ENCODE measurements at regions not wholly inside any gene's neighbourhood (a gene's known extent, or its start where the extent isn't known, plus 50 kb on each side); places are given as distances from the start of the nearest gene placed in this dataset.
"Not testable (repeated sequence)": the region's sequence is repeated elsewhere in the genome, so short reads cannot be mapped to it uniquely, and the experiment has no call there.

- DNase-seq: no peak
These were observed 97.2 kb downstream of the NOG start for GRCh38 chr17:56690441-56691291.

- no peak for DNase-seq
These were observed 101.3 kb downstream of the NOG start for GRCh38 chr17:56694825-56695224.

- DNase-seq: no peak
These were observed 103.7 kb downstream of the NOG start for GRCh38 chr17:56697190-56697589.

- DNase-seq: no peak
These were observed 105.8 kb downstream of the NOG start for GRCh38 chr17:56699186-56699894.

- DNase-seq: no peak
These were observed 107.5 kb downstream of the NOG start for GRCh38 chr17:56700919-56701420.

- DNase-seq: no peak
These were observed 114.1 kb downstream of the NOG start for GRCh38 chr17:56707312-56708219.

- no peak for DNase-seq
These were observed 114.7 kb downstream of the NOG start for GRCh38 chr17:56708220-56708558.

- DNase-seq: no peak
These were observed 115.3 kb downstream of the NOG start for GRCh38 chr17:56708670-56709410.

GRCh38 chr17:56710986-56711385 is 117.5 kb downstream of the NOG start:
- DNase-seq: no peak

GRCh38 chr17:56715613-56716357 is 117.9 kb downstream of the C17orf67 start:
- DNase-seq: peak; percentile 50

GRCh38 chr17:56717471-56717870 is 116.2 kb downstream of the C17orf67 start:
- DNase-seq: no peak

GRCh38 chr17:56718515-56718914 is 115.2 kb downstream of the C17orf67 start:
- no peak for DNase-seq

- DNase-seq: no peak
These were observed 110.3 kb downstream of the C17orf67 start for GRCh38 chr17:56723421-56723820.

- no peak for DNase-seq
These were observed 109.1 kb downstream of the C17orf67 start for GRCh38 chr17:56724664-56725063.

GRCh38 chr17:56725144-56725543 is 108.6 kb downstream of the C17orf67 start:
- no peak for DNase-seq

GRCh38 chr17:56727876-56728617 is 105.7 kb downstream of the C17orf67 start:
- DNase-seq: no peak

- DNase-seq: not testable (repeated sequence)
These were observed 102.6 kb downstream of the C17orf67 start for GRCh38 chr17:56731096-56731495.

- DNase-seq: no peak
These were observed 99.9 kb downstream of the C17orf67 start for GRCh38 chr17:56733833-56734232.

GRCh38 chr17:56735842-56736241 is 97.9 kb downstream of the C17orf67 start:
- no peak for DNase-seq

- no peak for DNase-seq
These were observed 96.1 kb downstream of the C17orf67 start for GRCh38 chr17:56737421-56738161.

Measured in central memory CD4-positive, alpha-beta T cell (primary cell).